HepG2 (cell line): ENCODE measurements at regions not wholly inside any gene's neighbourhood (a gene's known extent, or its start where the extent isn't known, plus 50 kb on each side); places are given as distances from the start of the nearest gene placed in this dataset.

ENCODE experiments used
- HNRNPL ChIP-seq: fragments of 200-400 bp; formaldehyde crosslinking; IDR thresholded peaks from 2 replicates; pipeline ENCODE4 v1.6.1; 2017; ENCODE audit warnings: mild to moderate bottlenecking, low read depth, low read length
- TBL1XR1 ChIP-seq: fragments of 150-350 bp; IDR thresholded peaks from 2 replicates; pipeline ENCODE4 v1.6.1; 2014; ENCODE audit warnings: borderline replicate concordance, low read length; ENCODE audit not compliant: partially characterized antibody
- USF2 ChIP-seq, 2 experiments: sonication (generic) in 1 of 2; formaldehyde crosslinking in 1 of 2; IDR thresholded peaks; 2 replicates each; pipeline versions ENCODE4 v1.5.1 to v1.6.1; 2011 to 2020; ENCODE audit warnings: borderline replicate concordance in 1 of 2, low read depth in 1 of 2, low read length in 1 of 2, mild to moderate bottlenecking in 1 of 2, missing genetic modification reagents in 1 of 2, moderate library complexity in 1 of 2
- ZNF543 ChIP-seq: sonication (generic); formaldehyde crosslinking; IDR thresholded peaks from 2 replicates; pipeline ENCODE4 v1.4.0; 2020; ENCODE audit warnings: mild to moderate bottlenecking, missing genetic modification reagents

GRCh38 chr13:53612200-53612599 is 583.6 kb downstream of the OLFM4 start:
- TF ChIP-seq ZNF543 (CRISPR knock-in tag) (no peak), USF2 (IDR thresholded peaks at IDR 0.05; ENCODE audit: low read depth, low read length) (no peak), USF2 (CRISPR knock-in tag; IDR thresholded peaks at IDR 0.05; ENCODE audit: borderline replicate concordance) (no peak), TBL1XR1 (no peak), HNRNPL (no peak)
